ENCODE measurements at regions not wholly inside any gene's neighbourhood (a gene's known extent, or its start where the extent isn't known, plus 50 kb on each side); places are given as distances from the start of the nearest gene placed in this dataset.

- Histone ChIP-seq H3K27me3 (ENCODE audit: control insufficient read depth in 2 of 2, insufficient read depth in 2 of 2, low read length in 2 of 2) (no peaks in the 10 kb centered on the region), H3K4me2 (replicated peaks; ENCODE audit: extremely low read depth, low read length, poor library complexity, severe bottlenecking) (peak overlapping the region; percentile 73), H4K20me1 (ENCODE audit: insufficient read depth, low read length) (no peaks in the 10 kb centered on the region), H3K79me2 (ENCODE audit: insufficient read depth, low read length) (peaks cover 41% of the 10 kb centered on the region), H2AFZ (ENCODE audit: insufficient read depth, low read depth, low read length, poor library complexity, severe bottlenecking) (peak overlapping the region; percentile 57), H3K36me3 (replicated peaks in 1 of 2; ENCODE audit: control insufficient read depth in 1 of 2, insufficient read depth in 2 of 2, low read length in 2 of 2) (no peaks in the 10 kb centered on the region), H3K9me3 (replicated peaks in 1 of 2; ENCODE audit: control insufficient read depth in 1 of 2, insufficient read depth in 1 of 2, low read length in 2 of 2) (peaks cover 0 to 2% of the 10 kb centered on the region in 2 donors), H3K4me3 (replicated peaks in 1 of 3; ENCODE audit: low read depth in 2 of 3, low read length in 3 of 3) (peak overlapping the region in 2 of 3 experiments; percentile 33 to 62), H3K4me1 (ENCODE audit: control insufficient read depth in 1 of 2, insufficient read depth in 2 of 2, low read length in 2 of 2) (peaks cover 83 to 95% of the 10 kb centered on the region in 2 donors), H3K27ac (ENCODE audit: low read depth in 1 of 2, low read length in 2 of 2) (peak overlapping the region; percentile 95 to 100), H3K9ac (ENCODE audit: insufficient read depth, low read length, poor library complexity, severe bottlenecking) (peak overlapping the region; percentile 93)
- DNase-seq: peak; percentile 91 to 96 (median 94)
- Mint-ChIP-seq H3K27ac (peak overlapping the region; percentile 98 to 100 (median 99)), H3K27me3 (ENCODE audit: low read depth in 3 of 3) (peaks cover 0 to 5% (median 0%) of the 10 kb centered on the region in 3 donors), H3K9me3 (peaks cover 0 to 5% (median 1%) of the 10 kb centered on the region in 7 donors), H3K4me1 (peaks cover 90% of the 10 kb centered on the region), H3K4me3 (peak overlapping the region; percentile 70 to 87), H3K36me3 (peaks cover 0 to 5% of the 10 kb centered on the region in 2 donors)
- 2% methylated on average over 14 of the region's 16 CpGs for WGBS (ENCODE audit: insufficient coverage)
- intact Hi-C loops (cut with micrococcal nuclease): loop anchor here in 1 of 2 donors (10.0 kb wide), 1 partner anchor 71 kb away; no protein-coding TSS in a partner anchor
- TF ChIP-seq CTCF (IDR thresholded peaks at IDR 0.05): no peak
These were observed 222.1 kb upstream of the RREB1 start for GRCh38 chr6:6885521-6886170.

- H3K4me3 ChIP-seq (replicated peaks in 1 of 3; ENCODE audit: low read depth in 2 of 3, low read length in 3 of 3): peak overlapping the region in 2 of 3 experiments; percentile 33 to 62
- H3K4me1 Mint-ChIP-seq: peaks cover 90% of the 10 kb centered on the region
- H2AFZ ChIP-seq (ENCODE audit: insufficient read depth, low read depth, low read length, poor library complexity, severe bottlenecking): peak overlapping the region; percentile 57
- H3K4me1 ChIP-seq (ENCODE audit: control insufficient read depth in 1 of 2, insufficient read depth in 2 of 2, low read length in 2 of 2): peaks cover 85 to 95% of the 10 kb centered on the region in 2 donors
- peak overlapping the region; percentile 70 to 87 for H3K4me3 Mint-ChIP-seq
- peak; percentile 59 to 82 (median 74) for DNase-seq
- H3K9ac ChIP-seq (ENCODE audit: insufficient read depth, low read length, poor library complexity, severe bottlenecking): peak overlapping the region; percentile 93
- H4K20me1 ChIP-seq (ENCODE audit: insufficient read depth, low read length): no peaks in the 10 kb centered on the region
- peaks cover 0 to 5% of the 10 kb centered on the region in 2 donors for H3K36me3 Mint-ChIP-seq
- 25% methylated on average over 12 of the region's 13 CpGs for WGBS (ENCODE audit: insufficient coverage)
- no peaks in the 10 kb centered on the region for H3K27me3 ChIP-seq (ENCODE audit: control insufficient read depth in 2 of 2, insufficient read depth in 2 of 2, low read length in 2 of 2)
- no peaks in the 10 kb centered on the region for H3K9me3 ChIP-seq (replicated peaks in 1 of 2; ENCODE audit: control insufficient read depth in 1 of 2, insufficient read depth in 1 of 2, low read length in 2 of 2)
- H3K79me2 ChIP-seq (ENCODE audit: insufficient read depth, low read length): peaks cover 44% of the 10 kb centered on the region
- intact Hi-C loops (cut with micrococcal nuclease): loop anchor here in 1 of 2 donors (10.0 kb wide), 1 partner anchor 72 kb away; no protein-coding TSS in a partner anchor
- no peak for TF ChIP-seq CTCF (IDR thresholded peaks at IDR 0.05)
- H3K27ac Mint-ChIP-seq: peak overlapping the region; percentile 98 to 100 (median 99)
- peak overlapping the region; percentile 73 for H3K4me2 ChIP-seq (replicated peaks; ENCODE audit: extremely low read depth, low read length, poor library complexity, severe bottlenecking)
- no peaks in the 10 kb centered on the region for H3K36me3 ChIP-seq (replicated peaks in 1 of 2; ENCODE audit: control insufficient read depth in 1 of 2, insufficient read depth in 2 of 2, low read length in 2 of 2)
- H3K9me3 Mint-ChIP-seq: peaks cover 0 to 1% (median 0%) of the 10 kb centered on the region in 7 donors
- peaks cover 0 to 5% (median 0%) of the 10 kb centered on the region in 3 donors for H3K27me3 Mint-ChIP-seq (ENCODE audit: low read depth in 3 of 3)
- peak overlapping the region; percentile 95 to 100 for H3K27ac ChIP-seq (ENCODE audit: low read depth in 1 of 2, low read length in 2 of 2)
These were observed 221.4 kb upstream of the RREB1 start for GRCh38 chr6:6886171-6886885.

Measured in CD14-positive monocyte (primary cell).